ENCODE measurements at regions not wholly inside any gene's neighbourhood (a gene's known extent, or its start where the extent isn't known, plus 50 kb on each side); places are given as distances from the start of the nearest gene placed in this dataset.

GRCh38 chr4:189763583-189763982 is 177.1 kb upstream of the FRG1 start:
- Histone ChIP-seq H3K27me3 (ENCODE audit: control insufficient read depth in 1 of 2, insufficient read depth in 1 of 2, low read length in 2 of 2) (no peaks in the 10 kb centered on the region), H3K4me3 (ENCODE audit: insufficient read depth in 1 of 2, low read depth in 1 of 2, low read length in 2 of 2) (no peak overlapping the region), H2BK12ac (ENCODE audit: low read length in 2 of 2) (no peak overlapping the region), H2AK5ac (ENCODE audit: low read length, severe bottlenecking) (no peak overlapping the region), H3K9ac (ENCODE audit: low read length) (no peak overlapping the region), H2BK120ac (ENCODE audit: low read depth, low read length) (no peak overlapping the region), H3K4me1 (ENCODE audit: control insufficient read depth, insufficient read depth, low read depth, low read length) (no peaks in the 10 kb centered on the region), H3K9me3 (ENCODE audit: control insufficient read depth, low read length) (peaks cover 9% of the 10 kb centered on the region), H4K91ac (ENCODE audit: low read length) (no peak overlapping the region), H3K79me1 (replicated peaks; ENCODE audit: low read length, poor library complexity, severe bottlenecking) (no peaks in the 10 kb centered on the region), H2BK15ac (ENCODE audit: low read depth, poor library complexity, severe bottlenecking) (no peak overlapping the region), H2AFZ (ENCODE audit: low read depth, low read length) (no peak overlapping the region), H4K8ac (ENCODE audit: low read length) (no peak overlapping the region), H3K23ac (ENCODE audit: low read length in 2 of 2) (no peak overlapping the region), H3K27ac (ENCODE audit: low read length, poor library complexity, severe bottlenecking) (no peak overlapping the region), H3K18ac (ENCODE audit: low read depth in 1 of 2, low read length in 2 of 2) (no peak overlapping the region), H3K4ac (ENCODE audit: low read depth in 1 of 2, low read length in 2 of 2) (no peak overlapping the region), H2BK5ac (ENCODE audit: low read depth, low read length, poor library complexity, severe bottlenecking) (no peak overlapping the region), H3K4me2 (ENCODE audit: low read length, poor library complexity, severe bottlenecking) (no peak overlapping the region), H3K14ac (ENCODE audit: low read length in 2 of 2) (no peak overlapping the region), H3K36me3 (ENCODE audit: control insufficient read depth in 1 of 2, insufficient read depth in 2 of 2, low read depth in 1 of 2, low read length in 2 of 2) (no peaks in the 10 kb centered on the region)
- WGBS: no CpG with 5 or more reads among the region's 3 CpGs
- DNase-seq: no peak

DNA sequence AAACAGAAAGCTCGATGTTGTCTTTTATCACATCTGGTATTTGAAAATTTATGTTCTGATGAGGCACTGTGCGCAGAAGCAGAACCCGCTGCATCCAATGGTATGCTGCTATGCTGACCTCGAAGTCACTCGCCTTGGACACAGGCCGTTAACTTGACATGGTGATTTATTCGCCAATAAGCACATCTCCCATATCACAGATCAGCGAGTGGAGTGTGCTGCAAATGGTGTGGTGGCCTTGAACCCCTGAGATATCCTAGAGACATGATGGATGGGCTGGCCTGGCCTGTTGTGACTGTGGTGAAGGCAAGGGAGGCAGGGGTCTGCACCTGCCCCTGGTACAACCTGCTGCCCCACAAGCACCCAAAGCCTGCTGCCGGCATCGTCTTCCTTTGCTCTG is 175.4 kb upstream of the FRG1 start:
- 84% methylated on average over 9 of the region's 10 CpGs for WGBS
- Histone ChIP-seq H3K9ac (ENCODE audit: low read length) (no peak overlapping the region), H3K18ac (ENCODE audit: low read depth in 1 of 2, low read length in 2 of 2) (no peak overlapping the region)

DNA sequence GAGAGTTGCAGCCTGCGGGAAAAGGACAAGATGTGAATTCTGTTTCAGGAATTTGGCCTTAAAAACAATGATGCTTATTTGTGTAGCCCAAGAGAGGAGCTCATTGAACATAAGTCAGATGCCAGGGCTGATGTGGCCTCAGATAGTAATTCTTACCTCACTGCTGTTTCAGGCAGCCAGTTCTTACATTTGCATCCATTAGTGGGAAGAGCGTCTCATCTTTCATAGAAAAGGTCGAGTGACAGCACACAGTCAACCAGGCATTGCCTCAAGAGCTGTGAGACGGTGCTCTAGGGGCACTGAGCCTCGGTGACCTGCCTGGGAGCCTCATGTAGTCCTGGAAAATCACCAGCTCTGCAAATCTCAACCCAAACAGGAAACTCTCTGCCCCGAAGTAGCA is 174.9 kb upstream of the FRG1 start:
- H4K8ac ChIP-seq (ENCODE audit: low read length): no peak overlapping the region

More for the DNA sequence above, 175.4 kb upstream of the FRG1 start:
- Histone ChIP-seq H2BK12ac (ENCODE audit: low read length in 2 of 2) (no peak overlapping the region), H2BK5ac (ENCODE audit: low read depth, low read length, poor library complexity, severe bottlenecking) (no peak overlapping the region), H4K91ac (ENCODE audit: low read length) (no peak overlapping the region), H3K4me3 (ENCODE audit: insufficient read depth in 1 of 2, low read depth in 1 of 2, low read length in 2 of 2) (no peak overlapping the region), H3K27me3 (ENCODE audit: control insufficient read depth in 1 of 2, insufficient read depth in 1 of 2, low read length in 2 of 2) (no peaks in the 10 kb centered on the region), H3K4me2 (ENCODE audit: low read length, poor library complexity, severe bottlenecking) (no peak overlapping the region), H3K79me1 (replicated peaks; ENCODE audit: low read length, poor library complexity, severe bottlenecking) (no peaks in the 10 kb centered on the region), H3K9me3 (ENCODE audit: control insufficient read depth, low read length) (peaks cover 14% of the 10 kb centered on the region), H3K27ac (ENCODE audit: low read length, poor library complexity, severe bottlenecking) (no peak overlapping the region), H3K23ac (ENCODE audit: low read length in 2 of 2) (no peak overlapping the region), H2BK15ac (ENCODE audit: low read depth, poor library complexity, severe bottlenecking) (no peak overlapping the region), H2AFZ (ENCODE audit: low read depth, low read length) (no peak overlapping the region), H3K36me3 (ENCODE audit: control insufficient read depth in 1 of 2, insufficient read depth in 2 of 2, low read depth in 1 of 2, low read length in 2 of 2) (no peaks in the 10 kb centered on the region), H3K14ac (ENCODE audit: low read length in 2 of 2) (no peak overlapping the region), H3K4me1 (ENCODE audit: control insufficient read depth, insufficient read depth, low read depth, low read length) (no peaks in the 10 kb centered on the region), H2AK5ac (ENCODE audit: low read length, severe bottlenecking) (no peak overlapping the region), H3K4ac (ENCODE audit: low read depth in 1 of 2, low read length in 2 of 2) (no peak overlapping the region), H4K8ac (ENCODE audit: low read length) (no peak overlapping the region), H2BK120ac (ENCODE audit: low read depth, low read length) (no peak overlapping the region)
- DNase-seq: no peak

GRCh38 chr4:189767941-189768340 is 172.7 kb upstream of the FRG1 start:
- Histone ChIP-seq H2AFZ (ENCODE audit: low read depth, low read length) (no peak overlapping the region), H3K27ac (ENCODE audit: low read length, poor library complexity, severe bottlenecking) (no peak overlapping the region), H3K4me1 (ENCODE audit: control insufficient read depth, insufficient read depth, low read depth, low read length) (no peaks in the 10 kb centered on the region), H2BK5ac (ENCODE audit: low read depth, low read length, poor library complexity, severe bottlenecking) (no peak overlapping the region), H4K8ac (ENCODE audit: low read length) (no peak overlapping the region), H3K36me3 (ENCODE audit: control insufficient read depth in 1 of 2, insufficient read depth in 2 of 2, low read depth in 1 of 2, low read length in 2 of 2) (no peaks in the 10 kb centered on the region), H4K91ac (ENCODE audit: low read length) (no peak overlapping the region), H3K9me3 (ENCODE audit: control insufficient read depth, low read length) (peaks cover 17% of the 10 kb centered on the region), H3K18ac (ENCODE audit: low read depth in 1 of 2, low read length in 2 of 2) (no peak overlapping the region), H3K4me3 (ENCODE audit: insufficient read depth in 1 of 2, low read depth in 1 of 2, low read length in 2 of 2) (no peak overlapping the region), H3K4ac (ENCODE audit: low read depth in 1 of 2, low read length in 2 of 2) (no peak overlapping the region), H3K23ac (ENCODE audit: low read length in 2 of 2) (no peak overlapping the region), H2BK15ac (ENCODE audit: low read depth, poor library complexity, severe bottlenecking) (no peak overlapping the region), H3K79me1 (replicated peaks; ENCODE audit: low read length, poor library complexity, severe bottlenecking) (no peaks in the 10 kb centered on the region), H2BK120ac (ENCODE audit: low read depth, low read length) (no peak overlapping the region), H3K27me3 (ENCODE audit: control insufficient read depth in 1 of 2, insufficient read depth in 1 of 2, low read length in 2 of 2) (no peaks in the 10 kb centered on the region), H2BK12ac (ENCODE audit: low read length in 2 of 2) (no peak overlapping the region), H2AK5ac (ENCODE audit: low read length, severe bottlenecking) (no peak overlapping the region), H3K4me2 (ENCODE audit: low read length, poor library complexity, severe bottlenecking) (no peak overlapping the region), H3K14ac (ENCODE audit: low read length in 2 of 2) (no peak overlapping the region), H3K9ac (ENCODE audit: low read length) (no peak overlapping the region)
- DNase-seq: no peak
- WGBS: 90% methylated on average over 4 of the region's 4 CpGs

More for the DNA sequence above, 174.9 kb upstream of the FRG1 start:
- Histone ChIP-seq H2BK5ac (ENCODE audit: low read depth, low read length, poor library complexity, severe bottlenecking) (no peak overlapping the region), H3K14ac (ENCODE audit: low read length in 2 of 2) (no peak overlapping the region), H3K4me1 (ENCODE audit: control insufficient read depth, insufficient read depth, low read depth, low read length) (no peaks in the 10 kb centered on the region), H3K79me1 (replicated peaks; ENCODE audit: low read length, poor library complexity, severe bottlenecking) (no peaks in the 10 kb centered on the region), H4K91ac (ENCODE audit: low read length) (no peak overlapping the region), H2BK15ac (ENCODE audit: low read depth, poor library complexity, severe bottlenecking) (no peak overlapping the region), H3K4me3 (ENCODE audit: insufficient read depth in 1 of 2, low read depth in 1 of 2, low read length in 2 of 2) (no peak overlapping the region), H3K27me3 (ENCODE audit: control insufficient read depth in 1 of 2, insufficient read depth in 1 of 2, low read length in 2 of 2) (no peaks in the 10 kb centered on the region), H3K4ac (ENCODE audit: low read depth in 1 of 2, low read length in 2 of 2) (no peak overlapping the region), H3K36me3 (ENCODE audit: control insufficient read depth in 1 of 2, insufficient read depth in 2 of 2, low read depth in 1 of 2, low read length in 2 of 2) (no peaks in the 10 kb centered on the region), H2AK5ac (ENCODE audit: low read length, severe bottlenecking) (no peak overlapping the region), H3K18ac (ENCODE audit: low read depth in 1 of 2, low read length in 2 of 2) (no peak overlapping the region), H2AFZ (ENCODE audit: low read depth, low read length) (no peak overlapping the region), H3K23ac (ENCODE audit: low read length in 2 of 2) (no peak overlapping the region), H3K9ac (ENCODE audit: low read length) (no peak overlapping the region), H2BK12ac (ENCODE audit: low read length in 2 of 2) (no peak overlapping the region), H3K4me2 (ENCODE audit: low read length, poor library complexity, severe bottlenecking) (no peak overlapping the region), H2BK120ac (ENCODE audit: low read depth, low read length) (no peak overlapping the region), H3K27ac (ENCODE audit: low read length, poor library complexity, severe bottlenecking) (no peak overlapping the region), H3K9me3 (ENCODE audit: control insufficient read depth, low read length) (peaks cover 15% of the 10 kb centered on the region)
- no peak for DNase-seq
- 57% methylated on average over 5 of the region's 6 CpGs for WGBS
